GM21786 (cell line): ENCODE measurements at regions not wholly inside any gene's neighbourhood (a gene's known extent, or its start where the extent isn't known, plus 50 kb on each side); places are given as distances from the start of the nearest gene placed in this dataset.

Experiments
- ATAC-seq: cut with Tn5 transposase; IDR thresholded peaks from one replicate; pipeline ENCODE4 v1.9.1; 2021; ENCODE audit not compliant: unreplicated experiment

- no peak for ATAC-seq
Observed at GRCh38 chr11:27861706-27862430, 161.6 kb upstream of the BDNF start.

DNA sequence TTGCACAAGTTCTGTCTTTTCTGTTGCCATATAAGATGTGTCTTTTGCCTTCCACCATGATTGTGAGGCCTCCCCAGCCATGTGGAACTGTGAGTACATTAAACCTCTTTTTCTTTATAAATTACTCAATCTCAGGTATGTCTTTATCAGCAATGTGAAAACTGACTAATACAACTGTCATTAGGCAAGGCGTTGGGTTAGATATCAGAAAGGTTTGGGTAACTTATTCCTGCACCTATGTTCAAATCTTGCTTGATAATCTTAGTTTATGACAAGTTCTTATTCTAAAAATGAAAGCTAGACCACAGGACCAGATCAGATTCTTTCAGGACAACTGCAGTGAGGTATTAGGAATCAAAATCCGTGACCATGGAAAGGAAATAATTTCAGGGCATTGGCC, 160.6 kb upstream of the BDNF start:
- ATAC-seq = no peak

GRCh38 chr11:27858866-27859265, 158.6 kb upstream of the BDNF start:
- no peak for ATAC-seq

DNA sequence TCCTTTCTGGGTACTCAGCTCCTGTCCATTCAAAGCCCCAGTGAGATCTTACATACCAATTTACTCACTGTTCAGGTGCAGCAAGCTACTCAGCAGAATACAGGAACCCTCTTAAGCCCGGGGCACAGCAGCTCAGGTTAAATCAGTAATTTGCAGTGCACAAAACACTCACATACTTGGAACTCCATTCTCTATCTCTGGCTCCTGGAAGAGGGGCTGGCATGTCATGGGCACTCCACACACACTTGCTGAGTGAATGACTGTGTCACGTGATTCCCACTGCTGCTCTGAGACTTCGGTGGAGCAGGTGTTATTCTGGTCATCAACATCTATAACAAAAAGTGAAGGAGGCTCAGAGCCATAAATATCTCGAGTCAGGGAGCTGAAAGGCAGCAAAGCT, 157.3 kb upstream of the BDNF start:
- no peak for ATAC-seq

- no peak for ATAC-seq
Observed at GRCh38 chr11:27857014-27857413, 156.8 kb upstream of the BDNF start.

DNA sequence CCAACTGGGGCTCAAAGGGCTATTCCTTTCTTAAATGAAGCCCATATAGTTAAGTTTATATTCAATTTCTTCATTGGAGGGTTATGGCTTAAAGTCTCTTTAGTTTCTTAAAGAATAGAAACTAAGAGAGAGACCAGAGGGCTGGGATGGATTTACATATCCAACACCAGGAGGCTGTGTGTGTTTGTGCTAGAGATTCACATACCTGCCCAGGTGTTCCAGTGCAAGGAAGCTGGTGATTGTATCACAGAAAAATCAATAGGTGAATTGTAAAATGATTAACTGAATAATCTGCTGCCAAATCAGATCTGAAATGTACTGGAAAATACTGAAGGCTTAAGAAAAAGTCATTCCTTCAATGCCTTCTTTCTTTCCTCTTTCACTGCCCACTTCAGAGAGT, 148.2 kb upstream of the BDNF start:
- ATAC-seq = no peak

DNA sequence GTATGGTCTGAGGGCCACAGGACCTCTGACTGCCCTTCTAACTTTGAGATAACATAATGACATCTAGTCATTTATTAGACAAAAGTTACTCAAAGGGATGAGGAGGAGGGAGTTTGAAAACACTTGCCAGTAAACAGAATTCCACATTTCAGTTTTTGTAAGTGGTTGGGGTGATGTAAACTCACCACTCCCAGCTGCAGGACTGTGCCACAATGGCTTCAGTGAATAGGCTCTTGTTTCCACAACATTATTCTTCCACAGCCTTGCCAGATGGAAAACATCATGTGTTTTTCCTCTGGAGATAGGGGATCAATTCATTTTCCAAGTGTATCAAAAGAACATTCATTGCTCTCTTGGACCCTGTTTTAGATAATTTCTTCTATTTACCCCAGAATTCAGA, 147.2 kb upstream of the BDNF start:
- no peak for ATAC-seq

DNA sequence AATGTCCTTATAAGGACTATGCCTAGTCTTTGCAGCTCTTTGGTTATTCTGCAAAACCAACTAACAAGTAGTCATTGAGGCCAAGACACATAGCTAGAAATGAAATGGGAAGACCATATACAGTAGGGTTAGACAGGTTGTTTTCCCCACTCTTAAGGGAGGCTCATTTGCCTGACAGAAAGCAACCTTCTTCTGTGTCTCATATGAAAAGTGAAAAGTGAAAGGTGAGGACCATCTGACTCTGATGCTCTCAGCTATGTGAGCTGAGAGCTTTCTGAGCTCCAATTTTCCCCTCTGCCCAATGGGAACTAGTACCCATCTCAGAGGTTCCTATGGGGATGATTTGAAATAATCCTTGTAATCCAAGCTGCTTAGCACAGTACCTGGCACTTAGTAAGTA, 142.0 kb upstream of the BDNF start:
- no peak for ATAC-seq

- no peak for ATAC-seq
Observed at GRCh38 chr11:27841023-27841422, 140.8 kb upstream of the BDNF start.

GRCh38 chr11:27839226-27839913, 139.1 kb upstream of the BDNF start:
- no peak for ATAC-seq

DNA sequence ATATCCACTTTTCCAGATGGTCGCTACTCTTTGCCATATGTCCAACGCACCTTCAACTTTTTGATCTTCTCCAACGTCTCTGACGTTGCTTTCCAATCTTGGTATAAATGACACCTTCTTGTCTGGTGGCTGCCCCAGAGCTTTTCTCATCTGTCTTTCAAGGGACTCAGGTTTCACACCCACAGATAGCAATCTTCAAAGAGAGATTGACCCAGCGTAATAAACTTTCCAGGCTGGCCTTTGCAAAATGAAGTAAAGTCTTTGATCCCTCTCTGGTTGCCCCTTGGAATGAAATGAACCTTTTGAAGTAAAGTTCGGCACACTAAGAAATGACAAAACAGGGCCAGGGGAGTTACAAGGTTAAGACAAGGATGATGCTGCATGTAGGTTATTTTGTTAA, 138.4 kb upstream of the BDNF start:
- no peak for ATAC-seq

DNA sequence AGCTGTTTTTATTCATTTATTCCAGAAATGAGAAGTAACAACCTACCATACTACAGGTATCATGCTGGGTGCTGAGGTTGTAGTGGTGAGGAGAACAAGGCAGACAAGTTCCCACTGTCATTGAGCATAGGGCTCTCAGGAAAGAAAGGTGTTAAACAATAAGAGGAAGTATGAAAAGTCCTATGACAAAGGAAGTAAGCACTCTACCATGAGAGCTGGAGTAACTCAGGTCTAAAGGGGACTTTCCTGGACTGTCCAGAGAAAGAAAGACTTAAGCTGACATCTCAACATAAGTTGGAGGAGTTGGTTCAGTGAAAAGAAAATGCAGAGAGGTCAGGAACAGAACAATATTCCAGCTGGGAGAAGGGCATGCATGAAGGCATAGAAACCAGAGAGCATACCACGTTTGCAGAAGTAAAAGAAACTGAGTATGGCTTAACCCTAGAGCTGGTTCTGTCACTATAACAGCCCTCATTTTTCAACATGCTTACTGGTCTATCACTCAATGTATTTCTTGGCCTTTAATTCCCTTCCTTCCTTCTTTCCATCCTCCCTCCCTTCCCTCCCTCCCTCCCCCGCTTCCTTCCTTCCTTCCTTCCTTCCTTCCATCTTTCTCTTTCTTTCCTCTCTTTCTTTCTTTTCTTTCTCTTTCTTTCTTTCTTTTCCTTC, 137.8 kb upstream of the BDNF start:
- peak; percentile 92 for ATAC-seq

DNA sequence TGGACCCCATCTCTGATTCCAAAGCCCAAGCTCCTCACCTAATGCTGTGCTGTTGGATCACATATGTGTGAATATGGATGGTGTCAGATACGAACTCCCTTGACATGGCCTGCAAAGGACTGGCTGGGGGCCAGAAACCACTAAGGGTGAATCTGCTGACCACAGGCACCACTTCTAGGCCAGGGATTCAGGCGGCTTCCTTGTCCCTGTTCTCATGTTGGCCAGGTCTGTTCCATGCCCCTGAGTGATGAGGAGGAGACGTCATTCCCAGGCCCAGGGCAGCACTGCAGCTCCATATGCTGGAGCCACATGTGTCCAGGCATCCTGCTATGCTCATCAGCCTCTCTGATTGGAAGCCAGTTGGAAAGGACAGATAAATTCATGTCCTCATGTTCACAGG, 130.0 kb upstream of the BDNF start:
- ATAC-seq = no peak

DNA sequence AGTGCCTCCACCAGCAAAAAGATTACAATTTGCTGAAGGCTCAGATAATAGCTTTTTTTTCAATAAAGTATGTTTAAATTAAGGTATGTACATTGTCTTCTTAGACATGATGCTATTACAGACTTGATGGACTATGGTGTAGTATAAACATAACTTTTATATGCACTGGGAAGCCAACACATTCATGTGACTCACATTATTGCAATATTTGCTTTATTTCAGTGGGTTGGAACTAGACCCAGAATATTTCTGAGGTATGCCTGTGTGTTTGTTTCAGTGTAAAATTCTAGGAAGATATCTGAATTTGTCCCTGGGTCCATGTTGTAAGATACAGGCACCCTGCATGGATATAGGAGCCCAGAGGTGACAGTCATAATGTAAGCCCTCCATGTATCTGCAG, 120.0 kb upstream of the BDNF start:
- ATAC-seq = no peak

- ATAC-seq = no peak
Observed at GRCh38 chr11:27816197-27816596, 115.9 kb upstream of the BDNF start.

- no peak for ATAC-seq
Observed at GRCh38 chr11:27812341-27812740, 112.1 kb upstream of the BDNF start.

DNA sequence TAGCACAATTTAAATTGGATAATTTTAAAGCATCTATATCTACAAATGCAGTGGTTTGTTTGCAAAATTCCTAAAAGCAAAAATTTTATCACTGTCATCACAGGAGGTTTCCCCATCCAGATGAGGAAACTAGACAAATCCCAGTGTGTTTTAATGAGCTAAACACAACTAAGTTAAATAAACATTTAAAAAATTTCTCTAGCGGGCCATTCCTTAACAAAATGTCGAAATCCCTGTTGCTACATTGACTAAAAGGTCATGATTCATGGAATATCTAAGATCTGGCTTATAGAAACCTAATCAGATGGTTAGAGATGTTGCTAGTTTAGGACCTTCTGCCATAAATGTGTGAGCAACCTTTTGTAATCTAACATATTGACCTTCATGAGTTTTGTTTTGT, 107.3 kb upstream of the BDNF start:
- no peak for ATAC-seq

DNA sequence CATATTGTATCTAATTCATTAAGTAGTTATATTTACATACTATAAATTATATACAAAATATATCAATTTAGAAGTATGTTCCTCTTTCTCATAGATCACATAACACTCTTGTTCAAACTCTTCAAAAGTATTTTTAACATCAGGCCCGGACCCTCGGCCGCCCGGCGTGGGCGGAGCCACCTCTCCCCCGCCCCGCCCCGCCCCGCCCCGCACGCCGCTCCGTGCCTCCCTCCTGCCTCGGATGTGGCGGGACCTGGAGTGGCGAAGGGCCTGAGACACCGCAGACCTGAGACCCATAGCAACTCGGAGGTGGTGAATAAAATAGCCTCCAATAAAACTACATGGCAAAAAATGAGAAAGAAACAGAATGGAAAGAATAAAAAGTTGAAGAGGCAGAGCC, 105.9 kb upstream of the BDNF start:
- ATAC-seq = no peak

DNA sequence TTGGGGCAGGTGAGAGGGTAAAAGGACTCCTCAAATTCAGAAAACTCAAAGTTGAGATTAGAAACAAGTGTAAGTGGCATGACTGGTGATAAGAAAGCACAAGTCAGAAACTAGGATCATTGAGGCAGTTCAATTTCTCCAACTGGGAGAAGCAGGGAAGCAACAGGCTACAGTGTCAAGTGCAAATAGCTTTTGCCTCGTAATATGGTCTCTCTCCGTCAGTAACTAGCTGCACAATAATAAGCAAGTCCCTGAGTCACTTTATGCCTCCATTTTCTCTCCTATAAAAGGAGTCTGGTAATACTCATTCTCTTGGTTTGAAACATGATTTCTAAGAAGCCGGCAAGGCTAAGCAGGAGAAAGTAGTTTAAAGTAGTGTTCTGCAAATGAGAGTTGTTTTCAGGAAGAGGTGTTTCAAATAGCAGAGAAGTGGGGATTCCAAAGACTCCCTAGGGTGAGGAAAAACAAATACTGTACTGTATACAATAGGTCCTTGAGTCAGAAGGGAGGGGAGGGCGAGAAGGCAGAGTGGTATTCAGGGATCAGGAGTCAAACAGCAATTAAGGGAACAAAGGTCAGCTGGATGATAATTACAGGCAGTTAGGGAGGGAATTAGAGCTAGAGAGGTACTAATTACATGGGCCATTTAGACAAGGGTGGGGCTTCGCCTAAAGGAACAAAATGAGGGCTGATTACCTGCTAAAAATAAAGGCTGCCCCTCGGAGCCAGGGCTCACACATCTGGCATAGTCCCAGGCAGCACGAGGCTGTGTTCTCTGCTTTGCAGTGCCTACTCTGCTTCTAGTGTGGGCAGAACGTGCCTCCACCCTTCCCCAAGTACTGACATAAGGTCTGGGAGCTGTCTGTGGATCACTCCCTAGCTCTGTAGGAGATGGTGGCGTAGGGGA, 96.0 kb upstream of the BDNF start:
- ATAC-seq = no peak

- no peak for ATAC-seq
Observed at GRCh38 chr11:27786864-27787263, 86.6 kb upstream of the BDNF start.

- no peak for ATAC-seq
Observed at GRCh38 chr11:27786331-27786730, 86.1 kb upstream of the BDNF start.
